GM12878 (cell line): ENCODE measurements at regions not wholly inside any gene's neighbourhood (a gene's known extent, or its start where the extent isn't known, plus 50 kb on each side); places are given as distances from the start of the nearest gene placed in this dataset.

ENCODE experiments used
- ATAC-seq: fragments of 200-7000 bp; cut with Tn5 transposase; 3 replicates; pipeline ENCODE4 v1.9.1; 2020; ENCODE audit warnings: mild to moderate bottlenecking, moderate library complexity
- BruUV-seq: library from RNA; stranded (reverse); fragments of 400-500 nt; replicated peaks from 2 replicates; lab custom pipeline; 2021; lab: Mats Ljungman, UMichigan
- CTCF ChIA-PET: fragments of 300-600 bp; sonication (Branson Sonifier 250); formaldehyde crosslinking; extraction: SDS; loops from one replicate; lab custom pipeline; 2021; ENCODE audit warnings: inconsistent platforms; lab: Yijun Ruan, JAX
- POLR2A ChIA-PET: fragments of 350-600 bp; formaldehyde crosslinking; extraction: SDS; loops from one replicate; lab custom pipeline; 2021; ENCODE audit warnings: inconsistent platforms; lab: Charles Lee
- RAD21 ChIA-PET: fragments of 300-600 bp; sonication (Branson Sonifier 250); formaldehyde crosslinking; loops from one replicate; lab custom pipeline; 2023; ENCODE audit warnings: antibody characterized with exemption; ENCODE audit not compliant: unreplicated experiment; lab: Charles Lee
- SMC1A ChIA-PET: fragments of 300-600 bp; sonication (Branson Sonifier 250); formaldehyde crosslinking; loops from one replicate; lab custom pipeline; 2023; ENCODE audit not compliant: unreplicated experiment, uncharacterized antibody; lab: Charles Lee
- DNase-seq: peaks from one replicate; pipeline ENCODE4 v3.0.0-alpha.2; 2011; ENCODE audit warnings: low read depth, low spot score
- FAIRE-seq: peaks from 3 replicates; lab custom pipeline; 2011; peaks lifted over from hg19 to GRCh38; lab: Jason Lieb, UNC
- H2AFZ ChIP-seq: 2 replicates; pipeline ENCODE4 v1.6.0; 2011; ENCODE audit warnings: low read depth, low read length, control low read depth; ENCODE audit not compliant: control insufficient read depth
- H3K27ac ChIP-seq: 2 replicates; pipeline ENCODE4 v1.5.1; 2011; ENCODE audit warnings: control low read depth; ENCODE audit not compliant: control insufficient read depth, insufficient read depth
- H3K27me3 ChIP-seq, 2 experiments: replicated peaks in 1 of 2; 2 replicates each; pipeline versions ENCODE4 v1.6.0 to v1.6.1; 2011; ENCODE audit warnings: low read length in 1 of 2; ENCODE audit not compliant: control insufficient read depth in 2 of 2, insufficient read depth in 2 of 2
- H3K36me3 ChIP-seq, 2 experiments: 2 replicates each; pipeline ENCODE4 v1.5.1; 2011; ENCODE audit warnings: low read length in 1 of 2; ENCODE audit not compliant: control insufficient read depth in 2 of 2, insufficient read depth in 2 of 2
- H3K4me1 ChIP-seq: 2 replicates; pipeline ENCODE4 v1.6.1; 2011; ENCODE audit warnings: mild to moderate bottlenecking, low read length, moderate library complexity, mixed read lengths; ENCODE audit not compliant: control insufficient read depth, insufficient read depth
- H3K4me2 ChIP-seq: 2 replicates; pipeline ENCODE4 v1.6.0; 2011; ENCODE audit warnings: control low read depth; ENCODE audit not compliant: control insufficient read depth, insufficient read depth
- H3K4me3 ChIP-seq: fragments of 200-600 bp; sonication (generic); 2 replicates; pipeline ENCODE4 v1.5.1; 2016
- H3K79me2 ChIP-seq: 2 replicates; pipeline ENCODE4 v1.6.0; 2011; ENCODE audit warnings: low read length; ENCODE audit not compliant: control insufficient read depth, insufficient read depth
- H3K9ac ChIP-seq: 2 replicates; pipeline ENCODE4 v1.8.0; 2011; ENCODE audit warnings: low read length, control low read depth, mixed read lengths; ENCODE audit not compliant: control insufficient read depth, insufficient read depth
- H3K9me3 ChIP-seq: replicated peaks from 3 replicates; pipeline ENCODE4 v1.5.1; 2011; ENCODE audit warnings: mild to moderate bottlenecking, low read length; ENCODE audit not compliant: control insufficient read depth, insufficient read depth
- H4K20me1 ChIP-seq: 2 replicates; pipeline ENCODE4 v1.6.0; 2011; ENCODE audit not compliant: control insufficient read depth, insufficient read depth
- ATF3 ChIP-seq: IDR thresholded peaks from 2 replicates; pipeline ENCODE4 v1.6.1; 2011; ENCODE audit warnings: low read depth, mild to moderate bottlenecking, low read length, moderate library complexity, borderline replicate concordance; ENCODE audit errors: extremely low read depth
- E4F1 ChIP-seq: fragments of 450-650 bp; IDR thresholded peaks from 2 replicates; pipeline ENCODE4 v1.6.1; 2018; ENCODE audit warnings: borderline replicate concordance, mild to moderate bottlenecking; ENCODE audit not compliant: partially characterized antibody
- IRF3 ChIP-seq: fragments of 450-650 bp; IDR thresholded peaks from 2 replicates; pipeline ENCODE4 v1.6.1; 2014; ENCODE audit warnings: mild to moderate bottlenecking
- JUNB ChIP-seq: IDR thresholded peaks from 2 replicates; pipeline ENCODE4 v1.6.1; 2016; ENCODE audit warnings: antibody characterized with exemption, mild to moderate bottlenecking
- SPI1 ChIP-seq: IDR thresholded peaks from 2 replicates; pipeline ENCODE4 v1.6.1; 2011; ENCODE audit warnings: low read depth, mild to moderate bottlenecking, low read length, moderate library complexity, borderline replicate concordance; ENCODE audit not compliant: insufficient read depth
- SUPT20H ChIP-seq: IDR thresholded peaks from 2 replicates; pipeline ENCODE4 v1.6.1; 2011; ENCODE audit warnings: low read depth, mild to moderate bottlenecking, low read length, moderate library complexity, borderline replicate concordance; ENCODE audit not compliant: control insufficient read depth
- ZNF274 ChIP-seq: IDR thresholded peaks from one replicate; pipeline ENCODE4 v1.8.0; 2011; ENCODE audit not compliant: insufficient read length, insufficient read depth
- WGBS: methylation state at CpG from one replicate; pipeline ENCODE4 v1.1.6; 2016; ENCODE audit warnings: low lambda C conversion rate; ENCODE audit not compliant: insufficient replicate concordance, insufficient coverage; ENCODE audit errors: missing lambda C conversion rate; 5-methylcytosine and 5-hydroxymethylcytosine counted together
- in situ Hi-C: fragments of 300-500 bp; cut with MboI; formaldehyde crosslinking; loops from 9 replicates; pipeline ENCODE4 v1.14.3; 2018; ENCODE audit warnings: mixed read lengths
- intact Hi-C: fragments of 100-400 bp; cut with micrococcal nuclease; formaldehyde crosslinking; loops from one replicate; pipeline ENCODE4 v1.14.2; 2022; ENCODE audit not compliant: unreplicated experiment

- POLR2A ChIA-PET = interaction anchor here (0.7 kb wide), 2 partner anchors 23 to 68 kb away, joined by 3 to 7 read pairs; no protein-coding TSS in a partner anchor
- Histone ChIP-seq H3K4me3 (no peak overlapping the region), H3K27me3 (no peaks in the 10 kb centered on the region)
- no TSS peak for BruUV-seq
- WGBS = 48% methylated on average over 2 of the region's 3 CpGs
- TF ChIP-seq ZNF274 (no peak), JUNB (no peak), E4F1 (no peak), SUPT20H (no peak), IRF3 (no peak), SPI1 (no peak), ATF3 (no peak)
- TF ChIP-seq, all 136 proteins: peak for 0
- ATAC-seq = peak; percentile 34
- in situ Hi-C loops = no loop called here
- Histone ChIP-seq H3K9ac (no peak overlapping the region), H2AFZ (no peak overlapping the region), H3K27ac (no peak overlapping the region), H3K9me3 (no peaks in the 10 kb centered on the region), H3K79me2 (no peaks in the 10 kb centered on the region), H3K4me1 (no peaks in the 10 kb centered on the region), H4K20me1 (no peaks in the 10 kb centered on the region), H3K4me2 (no peak overlapping the region), H3K36me3 (no peaks in the 10 kb centered on the region)
- intact Hi-C loops = no loop called here
- RAD21 ChIA-PET = interaction anchor here (0.6 to 0.7 kb wide), 4 partner anchors 9 to 84 kb away, joined by 3 to 4 read pairs (median 4); no protein-coding TSS in a partner anchor
- CTCF ChIA-PET = interaction anchor here (0.6 kb wide), 1 partner anchor 276 kb away, joined by 3 read pairs; no protein-coding TSS in a partner anchor
- no peak for DNase-seq
- SMC1A ChIA-PET = interaction anchor here (0.7 to 2.1 kb wide), 2 partner anchors 33 to 53 kb away, joined by 3 to 10 read pairs; no protein-coding TSS in a partner anchor
- no peak for FAIRE-seq
These were observed 863.7 kb downstream of the LRFN5 start for GRCh38 chr14:42470427-42470719.
